Endothelial cell of umbilical vein (primary cell): ENCODE measurements at regions not wholly inside any gene's neighbourhood (a gene's known extent, or its start where the extent isn't known, plus 50 kb on each side); places are given as distances from the start of the nearest gene placed in this dataset.

Source experiments
- BruUV-seq: library from RNA; stranded (reverse); fragments of 400-500 nt; replicated peaks from 2 replicates; lab custom pipeline; 2021; lab: Mats Ljungman, UMichigan
- CTCF ChIA-PET: fragments of 300-600, 350-600 bp; sonication (Branson Sonifier 250); formaldehyde crosslinking; loops from one replicate; lab custom pipeline; 2021; ENCODE audit warnings: antibody characterized with exemption, inconsistent platforms; lab: Charles Lee
- POLR2A ChIA-PET: fragments of 300-600, 350-600 bp; sonication (Branson Sonifier 250); formaldehyde crosslinking; loops from one replicate; lab custom pipeline; 2021; ENCODE audit warnings: antibody characterized with exemption, inconsistent platforms; lab: Charles Lee
- DNase-seq: peaks from one replicate; pipeline ENCODE4 v3.0.0-alpha.2; 2011; ENCODE audit warnings: low read depth, low spot score
- FAIRE-seq: peaks from 2 replicates; lab custom pipeline; 2011; peaks lifted over from hg19 to GRCh38; lab: Jason Lieb, UNC
- H2AFZ ChIP-seq: 2 replicates; pipeline ENCODE4 v1.6.0; 2012; ENCODE audit warnings: low read depth, low read length, control low read depth, inconsistent platforms
- H3K27ac ChIP-seq: 2 replicates; pipeline ENCODE4 v1.5.1; 2011; ENCODE audit warnings: low read depth, mild to moderate bottlenecking, control low read depth, low read length, moderate library complexity; ENCODE audit not compliant: insufficient read depth
- H3K27me3 ChIP-seq, 2 experiments: 2 replicates each; pipeline versions ENCODE4 v1.6.0 to v1.6.1; 2011; ENCODE audit warnings: low read length in 2 of 2, mixed read lengths in 1 of 2; ENCODE audit not compliant: control insufficient read depth in 2 of 2, insufficient read depth in 2 of 2
- H3K36me3 ChIP-seq, 2 experiments: 2 replicates in 1 of 2; 3 replicates in 1 of 2; pipeline ENCODE4 v1.5.1; 2011; ENCODE audit warnings: low read length in 2 of 2, mild to moderate bottlenecking in 1 of 2, moderate library complexity in 1 of 2; ENCODE audit not compliant: control insufficient read depth in 2 of 2, insufficient read depth in 2 of 2; ENCODE audit errors: extremely low read depth in 1 of 2
- H3K4me1 ChIP-seq: 3 replicates; pipeline ENCODE4 v1.5.1; 2011; ENCODE audit warnings: mild to moderate bottlenecking, low read length; ENCODE audit not compliant: control insufficient read depth, insufficient read depth; ENCODE audit errors: extremely low read depth
- H3K4me2 ChIP-seq: 2 replicates; pipeline ENCODE4 v1.6.1; 2011; ENCODE audit warnings: low read length, control low read depth, mixed read lengths; ENCODE audit not compliant: insufficient read depth
- H3K4me3 ChIP-seq, 3 experiments: fragments of 200-600 bp in 1 of 3; sonication (generic), shearing (Covaris generic) in 1 of 3; replicated peaks in 1 of 3; 2 replicates each; pipeline ENCODE4 v1.5.1; 2011 to 2016; ENCODE audit warnings: control low read depth in 3 of 3, low read length in 3 of 3, mild to moderate bottlenecking in 2 of 3, inconsistent platforms in 1 of 3, low read depth in 1 of 3, moderate library complexity in 1 of 3; ENCODE audit not compliant: insufficient read depth in 1 of 3
- H3K79me2 ChIP-seq: 2 replicates; pipeline ENCODE4 v1.6.0; 2012; ENCODE audit warnings: low read length, inconsistent platforms; ENCODE audit not compliant: control insufficient read depth, insufficient read depth
- H3K9ac ChIP-seq: replicated peaks from 2 replicates; pipeline ENCODE3; 2011; ENCODE audit warnings: low read length, control low read depth; ENCODE audit not compliant: insufficient read depth; ENCODE audit errors: extremely low read depth
- H3K9me1 ChIP-seq: replicated peaks from 3 replicates; pipeline ENCODE4 v1.6.0; 2011; ENCODE audit warnings: mild to moderate bottlenecking, low read length; ENCODE audit not compliant: control insufficient read depth, insufficient read depth; ENCODE audit errors: extremely low read depth
- H3K9me3 ChIP-seq: replicated peaks from 2 replicates; pipeline ENCODE4 v1.5.1; 2012; ENCODE audit warnings: low read length, inconsistent platforms; ENCODE audit not compliant: control insufficient read depth, insufficient read depth
- H4K20me1 ChIP-seq: replicated peaks from 2 replicates; pipeline ENCODE3; 2011; ENCODE audit warnings: mild to moderate bottlenecking, low read length; ENCODE audit not compliant: control insufficient read depth, insufficient read depth; ENCODE audit errors: extremely low read depth
- CTCF ChIP-seq, 2 donors: IDR thresholded peaks; 1 replicate in 1 of 2; 2 replicates in 1 of 2; pipeline ENCODE4 v1.5.1; 2011; ENCODE audit warnings: low read length in 2 of 2, mild to moderate bottlenecking in 2 of 2, moderate library complexity in 2 of 2, control low read depth in 1 of 2, inconsistent platforms in 1 of 2, low read depth in 1 of 2; ENCODE audit not compliant: insufficient read depth in 1 of 2; ENCODE audit errors: extremely low read depth in 1 of 2
- EZH2 ChIP-seq: IDR thresholded peaks from 2 replicates; pipeline ENCODE4 v1.6.1; 2012; ENCODE audit warnings: borderline replicate concordance, low read depth, mild to moderate bottlenecking, moderate library complexity, low read length, inconsistent platforms; ENCODE audit not compliant: severe bottlenecking
- FOS ChIP-seq: IDR thresholded peaks from 2 replicates; pipeline ENCODE4 v1.6.1; 2011; ENCODE audit warnings: mild to moderate bottlenecking, low read length, moderate library complexity, borderline replicate concordance; ENCODE audit not compliant: insufficient read depth
- GATA2 ChIP-seq: IDR thresholded peaks from 2 replicates; pipeline ENCODE4 v1.7.0; 2011; ENCODE audit warnings: low read depth, mild to moderate bottlenecking, moderate library complexity, mixed read lengths, low read length; ENCODE audit not compliant: insufficient read length, insufficient read depth
- JUN ChIP-seq: IDR thresholded peaks from 2 replicates; pipeline ENCODE4 v1.6.1; 2011; ENCODE audit warnings: borderline replicate concordance, low read depth; ENCODE audit not compliant: insufficient read length, insufficient read depth
- MAX ChIP-seq: IDR thresholded peaks from 2 replicates; pipeline ENCODE4 v1.6.1; 2011; ENCODE audit not compliant: insufficient read depth, insufficient read length
- MYC ChIP-seq: IDR thresholded peaks from one replicate; pipeline ENCODE4 v1.6.1; 2011; ENCODE audit warnings: mild to moderate bottlenecking, low read depth, low read length
- POLR2A ChIP-seq: IDR thresholded peaks from 2 replicates; pipeline ENCODE4 v1.6.1; 2012; ENCODE audit warnings: low read depth, mild to moderate bottlenecking, control low read depth, low read length
- POLR2AphosphoS5 ChIP-seq: IDR thresholded peaks from 2 replicates; pipeline ENCODE4 v1.6.1; 2012; ENCODE audit warnings: low read depth, mild to moderate bottlenecking, control low read depth, low read length, moderate library complexity; ENCODE audit not compliant: insufficient read depth
- dilution Hi-C: fragments of 300-500 bp; cut with MboI; formaldehyde crosslinking; loops from one replicate; pipeline ENCODE4 v1.15.0; 2019; ENCODE audit warnings: low sequenced_read_pairs; ENCODE audit not compliant: extremely low pct_ligation_motif_present
- intact Hi-C: fragments of 100-400 bp; cut with micrococcal nuclease; formaldehyde crosslinking; loops from one replicate; pipeline ENCODE4 v1.10.0; 2022

DNA sequence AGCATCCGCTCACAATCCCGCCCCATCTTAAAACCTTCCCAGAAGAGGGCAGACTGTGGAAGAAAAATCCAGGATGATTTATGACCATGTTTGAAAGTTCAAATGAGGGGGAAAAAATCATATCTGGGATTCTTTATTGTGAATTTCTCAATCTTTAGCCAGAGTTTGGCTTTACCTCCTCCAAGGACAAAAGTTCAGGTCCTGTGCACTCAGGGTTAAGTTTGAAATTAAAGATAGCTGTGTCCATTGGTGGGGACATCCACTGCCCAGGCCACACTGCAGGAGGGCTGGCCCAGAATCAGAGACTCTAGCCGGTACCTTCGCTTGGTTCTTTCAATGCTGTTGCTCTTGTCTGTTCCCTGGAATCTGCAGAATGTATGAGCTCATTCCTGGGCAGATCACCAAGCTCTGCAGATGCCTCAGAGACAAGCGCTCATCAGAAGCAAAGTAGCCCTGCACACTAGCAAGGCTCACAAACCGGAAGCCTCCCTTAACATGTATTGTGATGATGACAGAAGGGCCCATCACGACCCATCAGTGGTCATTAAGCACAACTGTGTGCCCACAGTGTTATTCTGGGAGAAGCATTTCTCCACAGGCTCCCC, 375.3 kb upstream of the KLHL29 start:
- Histone ChIP-seq H3K27ac (no peak overlapping the region), H4K20me1 (no peaks in the 10 kb centered on the region), H3K4me1 (no peaks in the 10 kb centered on the region), H3K4me2 (no peak overlapping the region), H3K79me2 (no peaks in the 10 kb centered on the region), H2AFZ (no peak overlapping the region), H3K4me3 (no peak overlapping the region), H3K27me3 (no peaks in the 10 kb centered on the region), H3K9me3 (peaks cover 6% of the 10 kb centered on the region), H3K36me3 (no peaks in the 10 kb centered on the region), H3K9ac (no peak overlapping the region), H3K9me1 (no peaks in the 10 kb centered on the region)
- POLR2A ChIA-PET, result no interaction called here
- dilution Hi-C loops, result no loop called here
- no TSS peak for BruUV-seq
- TF ChIP-seq MYC, result no peak
- no peak for TF ChIP-seq POLR2AphosphoS5
- TF ChIP-seq POLR2A, result no peak
- TF ChIP-seq JUN, result no peak
- no peak for TF ChIP-seq GATA2
- no peak for TF ChIP-seq MAX
- TF ChIP-seq FOS, result no peak
- TF ChIP-seq CTCF (IDR thresholded peaks at IDR 0.05; ENCODE audit: extremely low read depth in 1 of 2, insufficient read depth in 1 of 2, low read depth in 1 of 2, low read length in 2 of 2), result no peak
- TF ChIP-seq EZH2, result no peak
- CTCF ChIA-PET, result no interaction called here
- DNase-seq, result no peak
- intact Hi-C loops, result no loop called here
- no peak for FAIRE-seq
